ENCODE measurements at regions not wholly inside any gene's neighbourhood (a gene's known extent, or its start where the extent isn't known, plus 50 kb on each side); places are given as distances from the start of the nearest gene placed in this dataset.

- no peak for DNase-seq (ENCODE audit: low spot score)
- TF ChIP-seq CTCF (IDR thresholded peaks at IDR 0.05), result no peak
- H3K27ac ChIP-seq, result no peak overlapping the region
- no peak overlapping the region for H3K4me3 ChIP-seq
These were observed 226.1 kb upstream of the F9 start for GRCh38 chrX:139304471-139304870.

- no peak for DNase-seq (ENCODE audit: low spot score)
- no peak overlapping the region for H3K27ac ChIP-seq
- no peak overlapping the region for H3K4me3 ChIP-seq
- TF ChIP-seq CTCF (IDR thresholded peaks at IDR 0.05), result no peak
These were observed 231.2 kb upstream of the F9 start for GRCh38 chrX:139299309-139299708.

GRCh38 chrX:139298437-139298836, 232.1 kb upstream of the F9 start:
- H3K27ac ChIP-seq, result no peak overlapping the region
- no peak for DNase-seq (ENCODE audit: low spot score)
- no peak overlapping the region for H3K4me3 ChIP-seq
- no peak for TF ChIP-seq CTCF (IDR thresholded peaks at IDR 0.05)

GRCh38 chrX:139297638-139298037, 232.9 kb upstream of the F9 start:
- Histone ChIP-seq H3K27ac (no peak overlapping the region), H3K4me3 (no peak overlapping the region)
- no peak for TF ChIP-seq CTCF (IDR thresholded peaks at IDR 0.05)
- no peak for DNase-seq (ENCODE audit: low spot score)

- TF ChIP-seq CTCF (IDR thresholded peaks at IDR 0.05), result no peak
- Histone ChIP-seq H3K27ac (no peak overlapping the region), H3K4me3 (no peak overlapping the region)
- no peak for DNase-seq (ENCODE audit: low spot score)
These were observed 236.5 kb upstream of the F9 start for GRCh38 chrX:139293991-139294390.

GRCh38 chrX:139290310-139290709, 240.2 kb upstream of the F9 start:
- Histone ChIP-seq H3K27ac (no peak overlapping the region), H3K4me3 (no peak overlapping the region)
- TF ChIP-seq CTCF (IDR thresholded peaks at IDR 0.05), result no peak
- DNase-seq (ENCODE audit: low spot score), result no peak

- no peak overlapping the region for H3K4me3 ChIP-seq
- no peak overlapping the region for H3K27ac ChIP-seq
- TF ChIP-seq CTCF (IDR thresholded peaks at IDR 0.05), result no peak
- DNase-seq (ENCODE audit: low spot score), result no peak
These were observed 243.2 kb upstream of the F9 start for GRCh38 chrX:139287155-139287924.
